Breast epithelium (tissue), 4 donors: ENCODE measurements at regions not wholly inside any gene's neighbourhood (a gene's known extent, or its start where the extent isn't known, plus 50 kb on each side); places are given as distances from the start of the nearest gene placed in this dataset.

Source experiments
- DNase-seq, 2 donors: peaks; one replicate each; pipeline ENCODE4 v3.0.0-alpha.2; 2019; ENCODE audit warnings: low spot score in 2 of 2
- H3K27ac ChIP-seq, 2 donors: fragments of 200-600 bp; sonication (generic) in 1 of 2; one replicate each; pipeline ENCODE4 v1.5.1; 2016 to 2019; ENCODE audit warnings: mild to moderate bottlenecking in 1 of 2
- H3K27me3 ChIP-seq, 2 donors: fragments of 200-600 bp; sonication (generic) in 1 of 2; one replicate each; pipeline versions ENCODE4 v1.5.1 to v1.6.0; 2017 to 2019; ENCODE audit warnings: control low read depth in 1 of 2, mild to moderate bottlenecking in 1 of 2
- H3K36me3 ChIP-seq: fragments of 200-600 bp; one replicate; pipeline ENCODE4 v1.5.1; 2019
- H3K4me1 ChIP-seq, 2 donors: fragments of 200-600 bp; sonication (generic); one replicate each; pipeline ENCODE4 v1.5.1; 2016 to 2019; ENCODE audit warnings: control low read depth in 1 of 2
- H3K4me3 ChIP-seq, 3 donors: fragments of 200-600 bp; sonication (generic); 1 replicate in 2 of 3; 2 replicates in 1 of 3; pipeline ENCODE4 v1.5.1; 2016 to 2019; ENCODE audit warnings: mild to moderate bottlenecking in 3 of 3, moderate library complexity in 2 of 3
- H3K9me3 ChIP-seq, 2 donors: fragments of 200-600 bp; sonication (generic) in 1 of 2; one replicate each; pipeline ENCODE4 v1.5.1; 2016 to 2019; ENCODE audit warnings: control low read depth in 1 of 2
- CTCF ChIP-seq, 3 donors: fragments of 450-650 bp; IDR thresholded peaks; one replicate each; pipeline ENCODE4 v1.5.1; 2016 to 2017; ENCODE audit warnings: antibody characterized with exemption in 3 of 3, mild to moderate bottlenecking in 3 of 3, moderate library complexity in 3 of 3
- POLR2A ChIP-seq: fragments of 450-650 bp; IDR thresholded peaks from one replicate; pipeline ENCODE4 v1.6.1; 2016; ENCODE audit warnings: antibody characterized with exemption, mild to moderate bottlenecking, moderate library complexity
- POLR2AphosphoS5 ChIP-seq, 3 donors: sonication (generic); formaldehyde crosslinking; IDR thresholded peaks; one replicate each; pipeline ENCODE4 v1.6.1; 2017; ENCODE audit warnings: antibody characterized with exemption in 3 of 3
- intact Hi-C: fragments of 100-400 bp; cut with DNase I; formaldehyde crosslinking; loops from one replicate; pipeline ENCODE4 v1.15.1; 2023; ENCODE audit warnings: low total_unique reads

- no peak overlapping the region for H3K27ac ChIP-seq
- H3K9me3 ChIP-seq = no peaks in the 10 kb centered on the region
- no peak for DNase-seq
- H3K4me1 ChIP-seq = peaks cover 3 to 4% of the 10 kb centered on the region in 2 donors
- intact Hi-C loops = no loop called here
- H3K4me3 ChIP-seq = no peak overlapping the region
- TF ChIP-seq CTCF (IDR thresholded peaks at IDR 0.05) (no peak), POLR2AphosphoS5 (IDR thresholded peaks at IDR 0.05) (no peak), POLR2A (no peak)
- H3K27me3 ChIP-seq = no peaks in the 10 kb centered on the region
- no peaks in the 10 kb centered on the region for H3K36me3 ChIP-seq
Measured at GRCh38 chr9:119047513-119048307, 321.5 kb downstream of the BRINP1 start.

GRCh38 chr9:119050281-119050680 is 319.0 kb downstream of the BRINP1 start:
- no peak for DNase-seq
- Histone ChIP-seq H3K36me3 (no peaks in the 10 kb centered on the region), H3K9me3 (no peaks in the 10 kb centered on the region), H3K27me3 (no peaks in the 10 kb centered on the region), H3K4me3 (no peak overlapping the region), H3K27ac (no peak overlapping the region), H3K4me1 (peaks cover 4 to 6% of the 10 kb centered on the region in 2 donors)
- TF ChIP-seq POLR2A (no peak), CTCF (IDR thresholded peaks at IDR 0.05) (no peak), POLR2AphosphoS5 (IDR thresholded peaks at IDR 0.05) (no peak)
- intact Hi-C loops = no loop called here

- no peak for DNase-seq
- intact Hi-C loops = no loop called here
- Histone ChIP-seq H3K9me3 (no peaks in the 10 kb centered on the region), H3K4me1 (peaks cover 4 to 6% of the 10 kb centered on the region in 2 donors), H3K36me3 (no peaks in the 10 kb centered on the region), H3K4me3 (no peak overlapping the region), H3K27ac (peak overlapping the region; percentile 30 to 68), H3K27me3 (no peaks in the 10 kb centered on the region)
- TF ChIP-seq CTCF (IDR thresholded peaks at IDR 0.05) (no peak), POLR2A (no peak), POLR2AphosphoS5 (IDR thresholded peaks at IDR 0.05) (no peak)
Measured at GRCh38 chr9:119052339-119053030, 316.8 kb downstream of the BRINP1 start.

DNA sequence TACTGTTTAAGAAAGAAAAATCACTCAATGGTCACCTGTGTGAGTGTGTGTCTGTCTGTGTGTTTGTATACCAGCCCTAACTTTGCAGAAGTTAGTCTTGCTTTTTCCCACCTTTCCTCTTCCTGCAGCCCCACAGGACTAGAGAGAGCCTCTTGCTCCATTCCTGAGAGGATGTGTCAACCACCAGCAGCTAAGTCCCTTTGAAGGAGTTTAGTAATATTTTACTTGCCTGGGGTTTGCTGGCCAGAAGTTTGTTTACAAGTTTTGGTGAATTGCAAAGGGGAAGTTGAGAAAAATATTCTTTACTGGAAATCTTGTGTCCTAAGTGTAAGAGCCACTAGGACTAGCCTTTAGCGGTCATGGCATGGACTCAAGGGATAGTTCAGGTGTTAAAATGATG is 316.2 kb downstream of the BRINP1 start:
- intact Hi-C loops = no loop called here
- no peak overlapping the region for H3K4me3 ChIP-seq
- no peak for TF ChIP-seq POLR2A
- no peak for TF ChIP-seq POLR2AphosphoS5 (IDR thresholded peaks at IDR 0.05)
- TF ChIP-seq CTCF (IDR thresholded peaks at IDR 0.05) = no peak
- H3K36me3 ChIP-seq = peaks cover 4% of the 10 kb centered on the region
- H3K27me3 ChIP-seq = no peaks in the 10 kb centered on the region
- DNase-seq = no peak
- H3K27ac ChIP-seq = peak overlapping the region; percentile 30 to 68
- peaks cover 4 to 6% of the 10 kb centered on the region in 2 donors for H3K4me1 ChIP-seq
- H3K9me3 ChIP-seq = no peaks in the 10 kb centered on the region
